Liver (tissue), 3 donors: ENCODE measurements at regions not wholly inside any gene's neighbourhood (a gene's known extent, or its start where the extent isn't known, plus 50 kb on each side); places are given as distances from the start of the nearest gene placed in this dataset.

Source experiments
- RAD21 ChIP-seq, 2 donors: IDR thresholded peaks; 2 replicates each; pipeline ENCODE4 v1.6.1; 2016; ENCODE audit warnings: antibody characterized with exemption in 2 of 2, mild to moderate bottlenecking in 2 of 2
- RXRA ChIP-seq, 2 donors: IDR thresholded peaks; 2 replicates each; pipeline ENCODE4 v1.6.1; 2017 to 2018; ENCODE audit warnings: antibody characterized with exemption in 2 of 2, mild to moderate bottlenecking in 1 of 2
- SP1 ChIP-seq: IDR thresholded peaks from 2 replicates; pipeline ENCODE4 v1.6.1; 2018; ENCODE audit warnings: antibody characterized with exemption, mild to moderate bottlenecking
- YY1 ChIP-seq: IDR thresholded peaks from 2 replicates; pipeline ENCODE4 v1.6.1; 2016; ENCODE audit warnings: antibody characterized with exemption, mild to moderate bottlenecking
- TF ChIP-seq, protein P1 (sequence below): fragments of 150-350 bp; IDR thresholded peaks from 2 replicates; pipeline ENCODE4 v1.5.1; 2017; ENCODE audit warnings: improper control_type of control experiment, low read depth, low read length; ENCODE audit not compliant: missing input control
- donor health status: healthy.
- donor health status: healthy.

DNA sequence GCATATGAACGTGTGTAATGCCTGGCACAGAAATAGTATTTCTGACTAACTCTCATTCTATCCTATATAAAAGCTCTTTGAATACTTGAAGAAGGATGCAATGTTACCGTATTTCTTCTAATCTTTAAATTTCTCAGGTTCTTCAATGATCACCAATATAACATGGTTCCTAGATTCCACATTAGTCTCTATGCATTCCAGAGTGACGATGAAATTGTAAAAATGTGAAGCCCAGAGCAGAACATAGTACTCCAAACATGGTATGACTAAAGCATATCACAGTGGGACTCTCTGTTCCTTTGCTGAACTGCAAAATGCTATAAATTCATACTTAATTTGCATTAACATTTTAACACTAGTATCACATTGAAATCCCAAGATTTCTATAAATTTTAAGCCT lies 877.6 kb upstream of the CHORDC1 start:
- TF ChIP-seq, protein P1, sequence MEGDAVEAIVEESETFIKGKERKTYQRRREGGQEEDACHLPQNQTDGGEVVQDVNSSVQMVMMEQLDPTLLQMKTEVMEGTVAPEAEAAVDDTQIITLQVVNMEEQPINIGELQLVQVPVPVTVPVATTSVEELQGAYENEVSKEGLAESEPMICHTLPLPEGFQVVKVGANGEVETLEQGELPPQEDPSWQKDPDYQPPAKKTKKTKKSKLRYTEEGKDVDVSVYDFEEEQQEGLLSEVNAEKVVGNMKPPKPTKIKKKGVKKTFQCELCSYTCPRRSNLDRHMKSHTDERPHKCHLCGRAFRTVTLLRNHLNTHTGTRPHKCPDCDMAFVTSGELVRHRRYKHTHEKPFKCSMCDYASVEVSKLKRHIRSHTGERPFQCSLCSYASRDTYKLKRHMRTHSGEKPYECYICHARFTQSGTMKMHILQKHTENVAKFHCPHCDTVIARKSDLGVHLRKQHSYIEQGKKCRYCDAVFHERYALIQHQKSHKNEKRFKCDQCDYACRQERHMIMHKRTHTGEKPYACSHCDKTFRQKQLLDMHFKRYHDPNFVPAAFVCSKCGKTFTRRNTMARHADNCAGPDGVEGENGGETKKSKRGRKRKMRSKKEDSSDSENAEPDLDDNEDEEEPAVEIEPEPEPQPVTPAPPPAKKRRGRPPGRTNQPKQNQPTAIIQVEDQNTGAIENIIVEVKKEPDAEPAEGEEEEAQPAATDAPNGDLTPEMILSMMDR = no peak
- TF ChIP-seq SP1 (no peak), RXRA (IDR thresholded peaks at IDR 0.05) (no peak), YY1 (no peak), RAD21 (IDR thresholded peaks at IDR 0.05) (no peak)
